BLaER1 treated with 17β-estradiol and CSF1 and Interleukin-3, amounts not matched to agents 10 nM and 100 nM (cell line): ENCODE measurements at regions not wholly inside any gene's neighbourhood (a gene's known extent, or its start where the extent isn't known, plus 50 kb on each side); places are given as distances from the start of the nearest gene placed in this dataset.
"Not testable (repeated sequence)": the region's sequence is repeated elsewhere in the genome, so short reads cannot be mapped to it uniquely, and the experiment has no call there.

Experiments used
- H3K27ac ChIP-seq, 11 experiments: shearing (Covaris generic); formaldehyde crosslinking; 2 replicates each; pipeline ENCODE4 v1.8.1; 2022
- H3K27me3 ChIP-seq, 11 experiments: shearing (Covaris generic); formaldehyde crosslinking; 2 replicates each; pipeline ENCODE4 v1.8.1; 2022
- H3K36me3 ChIP-seq, 11 experiments: shearing (Covaris generic); formaldehyde crosslinking; 2 replicates each; pipeline ENCODE4 v1.8.1; 2022
- H3K4me1 ChIP-seq, 10 experiments: shearing (Covaris generic); formaldehyde crosslinking; 2 replicates each; pipeline ENCODE4 v1.8.1; 2022
- H3K4me2 ChIP-seq, 11 experiments: shearing (Covaris generic); formaldehyde crosslinking; 2 replicates each; pipeline ENCODE4 v1.8.1; 2022
- H3K4me3 ChIP-seq, 10 experiments: shearing (Covaris generic); formaldehyde crosslinking; 2 replicates each; pipeline ENCODE4 v1.8.1; 2022
- H3K9ac ChIP-seq, 11 experiments: shearing (Covaris generic); formaldehyde crosslinking; 2 replicates each; pipeline ENCODE4 v1.8.1; 2022
- H3K9me3 ChIP-seq, 11 experiments: shearing (Covaris generic); formaldehyde crosslinking; replicated peaks in 1 of 11; 2 replicates each; pipeline ENCODE4 v1.8.1; 2022
- H4K20me1 ChIP-seq, 11 experiments: shearing (Covaris generic); formaldehyde crosslinking; 2 replicates each; pipeline ENCODE4 v1.8.1; 2022
- Cebpa-rat ChIP-seq, 11 experiments: shearing (Covaris generic); IDR thresholded peaks; 2 replicates each; pipeline ENCODE4 v1.8.1; 2022

- Histone ChIP-seq H3K27ac (no peak overlapping the region), H3K4me3 (no peak overlapping the region), H3K9ac (no peak overlapping the region), H3K4me2 (no peak overlapping the region), H4K20me1 (no peaks in the 10 kb centered on the region), H3K36me3 (no peaks in the 10 kb centered on the region), H3K9me3 (peaks cover 0 to 6% (median 0%) of the 10 kb centered on the region in 11 experiments; a peak in 2 of 22 replicates), H3K27me3 (no peaks in the 10 kb centered on the region), H3K4me1 (no peaks in the 10 kb centered on the region)
- TF ChIP-seq Cebpa-rat (IDR thresholded peaks at IDR 0.05): no peak
Observed at GRCh38 chr13:69035771-69036170, 1071.9 kb upstream of the ATXN8OS start.

- no peak overlapping the region for H3K27ac ChIP-seq
- no peaks in the 10 kb centered on the region for H4K20me1 ChIP-seq
Observed at GRCh38 chr13:69028936-69029335, 1078.7 kb upstream of the ATXN8OS start.

DNA sequence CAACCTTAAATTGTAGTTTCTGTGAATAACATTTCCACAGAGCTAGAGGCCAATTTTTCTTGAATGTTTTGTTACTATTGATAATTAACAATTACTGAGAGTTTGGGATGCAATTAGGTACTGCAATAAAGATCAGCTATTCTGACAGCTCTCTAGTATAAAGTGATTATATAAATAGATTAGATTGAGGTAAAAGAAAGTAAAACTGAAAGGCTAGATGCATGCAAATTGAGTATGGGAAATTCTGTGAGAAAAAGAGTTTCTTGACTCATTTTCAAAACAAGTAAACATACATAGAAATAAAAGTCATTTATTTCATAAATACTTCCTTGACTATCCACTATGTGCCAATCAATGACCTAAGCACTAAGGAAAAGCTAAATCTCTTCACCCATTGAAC lies 1087.5 kb upstream of the ATXN8OS start:
- Histone ChIP-seq H3K27ac (no peak overlapping the region), H3K9ac (no peak overlapping the region), H3K27me3 (no peaks in the 10 kb centered on the region), H3K4me2 (no peak overlapping the region), H3K4me3 (no peak overlapping the region), H4K20me1 (no peaks in the 10 kb centered on the region), H3K9me3 (no peaks in the 10 kb centered on the region), H3K36me3 (no peaks in the 10 kb centered on the region), H3K4me1 (no peaks in the 10 kb centered on the region)
- TF ChIP-seq Cebpa-rat (IDR thresholded peaks at IDR 0.05): no peak

More at GRCh38 chr13:69028936-69029335, 1078.7 kb upstream of the ATXN8OS start:
- no peak overlapping the region for H3K4me2 ChIP-seq
- TF ChIP-seq Cebpa-rat (IDR thresholded peaks at IDR 0.05): no peak
- H3K4me3 ChIP-seq: no peak overlapping the region
- H3K9me3 ChIP-seq: no peaks in the 10 kb centered on the region
- H3K4me1 ChIP-seq: no peaks in the 10 kb centered on the region
- no peaks in the 10 kb centered on the region for H3K27me3 ChIP-seq
- no peak overlapping the region for H3K9ac ChIP-seq
- H3K36me3 ChIP-seq: no peaks in the 10 kb centered on the region

- H3K27me3 ChIP-seq, H3K4me2 ChIP-seq, H3K4me1 ChIP-seq, H3K9ac ChIP-seq, H3K9me3 ChIP-seq, H3K27ac ChIP-seq, H4K20me1 ChIP-seq, H3K36me3 ChIP-seq, H3K4me3 ChIP-seq: not testable (repeated sequence)
Observed at GRCh38 chr13:69018173-69018572, 1089.5 kb upstream of the ATXN8OS start.

DNA sequence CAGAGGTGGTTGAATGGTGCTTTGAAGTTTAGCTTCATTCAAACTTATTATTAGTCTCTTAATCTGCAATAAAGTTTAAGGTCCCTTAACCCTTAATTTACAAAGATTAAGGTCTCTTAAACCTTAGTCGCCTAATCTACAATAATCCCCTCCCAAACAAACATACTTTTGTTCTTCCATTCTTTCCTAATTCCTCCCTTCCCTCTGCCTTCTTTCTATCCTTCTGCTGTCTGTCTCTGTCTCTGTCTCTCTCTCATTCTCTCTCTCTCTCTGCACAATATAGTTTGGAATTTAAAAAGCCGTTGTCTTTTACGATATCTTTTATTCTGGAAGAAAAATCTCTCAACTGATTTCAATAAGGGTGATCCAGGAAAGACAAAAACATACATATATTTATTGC lies 1096.8 kb upstream of the ATXN8OS start:
- H3K9me3 ChIP-seq: no peaks in the 10 kb centered on the region

DNA sequence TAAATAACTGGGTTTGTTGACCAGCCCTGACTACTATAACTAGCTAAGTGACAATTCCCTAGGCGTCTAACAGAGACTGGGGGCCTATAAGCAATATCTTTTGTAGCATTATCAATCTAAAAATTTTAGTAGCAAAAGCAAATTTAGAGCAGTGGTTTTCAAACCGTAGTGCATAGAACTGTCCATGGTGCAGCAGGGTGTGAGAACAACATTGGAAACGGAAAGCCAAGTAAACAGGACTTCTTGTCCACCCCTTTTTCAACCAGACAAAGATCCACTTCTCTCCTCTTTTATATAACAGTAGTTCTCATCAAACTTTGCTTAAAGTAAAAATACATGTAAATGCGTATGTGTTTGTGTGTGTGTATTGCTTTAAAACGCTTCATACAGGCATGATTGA lies 1099.1 kb upstream of the ATXN8OS start:
- H3K4me3 ChIP-seq: no peak overlapping the region
- no peak overlapping the region for H3K9ac ChIP-seq
- no peaks in the 10 kb centered on the region for H3K27me3 ChIP-seq
- no peak overlapping the region for H3K4me2 ChIP-seq
- no peaks in the 10 kb centered on the region for H3K4me1 ChIP-seq
- no peaks in the 10 kb centered on the region for H3K36me3 ChIP-seq
- no peaks in the 10 kb centered on the region for H4K20me1 ChIP-seq
- H3K9me3 ChIP-seq: no peaks in the 10 kb centered on the region
- H3K27ac ChIP-seq: no peak overlapping the region
- no peak for TF ChIP-seq Cebpa-rat (IDR thresholded peaks at IDR 0.05)

More for the DNA sequence above, 1096.8 kb upstream of the ATXN8OS start:
- TF ChIP-seq Cebpa-rat (IDR thresholded peaks at IDR 0.05): no peak
- Histone ChIP-seq H3K36me3 (no peaks in the 10 kb centered on the region), H3K27me3 (no peaks in the 10 kb centered on the region), H3K27ac (no peak overlapping the region), H3K4me3 (no peak overlapping the region), H3K4me1 (no peaks in the 10 kb centered on the region), H4K20me1 (no peaks in the 10 kb centered on the region), H3K4me2 (no peak overlapping the region), H3K9ac (no peak overlapping the region)

DNA sequence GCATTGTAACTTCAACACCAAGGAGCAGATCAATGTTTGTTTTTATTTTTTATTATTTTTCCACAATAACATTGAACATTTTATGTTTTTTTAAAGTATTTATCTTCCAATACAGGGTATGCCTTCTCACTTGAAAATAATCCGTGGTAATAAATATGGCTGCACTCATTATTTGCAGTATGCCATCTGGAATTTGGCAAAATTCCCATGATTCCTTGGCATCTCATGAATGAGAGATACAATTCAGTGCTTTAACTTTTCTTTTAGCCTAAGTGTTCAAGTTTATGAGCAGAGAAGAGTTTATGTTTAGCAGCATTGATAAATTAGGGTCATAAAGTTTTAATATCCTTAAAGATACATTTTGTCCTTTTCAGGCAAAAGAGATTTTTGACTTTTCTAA lies 1109.6 kb upstream of the ATXN8OS start:
- Histone ChIP-seq H3K27ac (no peak overlapping the region), H3K9ac (no peak overlapping the region), H3K4me3 (no peak overlapping the region), H3K27me3 (no peaks in the 10 kb centered on the region), H3K4me2 (no peak overlapping the region), H3K9me3 (peaks cover 0 to 11% (median 9%) of the 10 kb centered on the region in 11 experiments; a peak in 15 of 22 replicates), H4K20me1 (no peaks in the 10 kb centered on the region), H3K36me3 (no peaks in the 10 kb centered on the region), H3K4me1 (no peaks in the 10 kb centered on the region)
- no peak for TF ChIP-seq Cebpa-rat (IDR thresholded peaks at IDR 0.05)

DNA sequence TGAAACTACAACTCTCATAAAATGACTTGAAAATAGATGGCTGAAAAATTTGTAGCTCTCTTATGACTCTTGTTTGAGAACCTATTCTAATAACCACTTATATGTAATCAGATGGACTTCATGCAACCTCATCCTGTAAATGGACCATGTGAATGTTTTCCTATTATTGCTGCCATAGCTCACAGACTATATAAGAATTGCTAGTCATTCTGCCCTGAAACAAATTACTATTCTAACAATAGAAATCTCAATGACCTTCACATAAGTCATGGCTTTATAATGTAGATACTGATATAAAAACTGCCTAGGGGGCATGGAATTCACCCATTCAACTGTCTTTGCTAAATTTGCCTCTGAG lies 1111.0 kb upstream of the ATXN8OS start:
- no peaks in the 10 kb centered on the region for H4K20me1 ChIP-seq
- no peaks in the 10 kb centered on the region for H3K27me3 ChIP-seq
- H3K36me3 ChIP-seq: no peaks in the 10 kb centered on the region
- peaks cover 0 to 9% (median 6%) of the 10 kb centered on the region in 11 experiments; a peak in 15 of 22 replicates for H3K9me3 ChIP-seq
- no peak overlapping the region for H3K4me3 ChIP-seq
- no peak overlapping the region for H3K27ac ChIP-seq
- H3K4me2 ChIP-seq: no peak overlapping the region
- no peak overlapping the region for H3K9ac ChIP-seq
- no peak for TF ChIP-seq Cebpa-rat (IDR thresholded peaks at IDR 0.05)
- H3K4me1 ChIP-seq: no peaks in the 10 kb centered on the region

DNA sequence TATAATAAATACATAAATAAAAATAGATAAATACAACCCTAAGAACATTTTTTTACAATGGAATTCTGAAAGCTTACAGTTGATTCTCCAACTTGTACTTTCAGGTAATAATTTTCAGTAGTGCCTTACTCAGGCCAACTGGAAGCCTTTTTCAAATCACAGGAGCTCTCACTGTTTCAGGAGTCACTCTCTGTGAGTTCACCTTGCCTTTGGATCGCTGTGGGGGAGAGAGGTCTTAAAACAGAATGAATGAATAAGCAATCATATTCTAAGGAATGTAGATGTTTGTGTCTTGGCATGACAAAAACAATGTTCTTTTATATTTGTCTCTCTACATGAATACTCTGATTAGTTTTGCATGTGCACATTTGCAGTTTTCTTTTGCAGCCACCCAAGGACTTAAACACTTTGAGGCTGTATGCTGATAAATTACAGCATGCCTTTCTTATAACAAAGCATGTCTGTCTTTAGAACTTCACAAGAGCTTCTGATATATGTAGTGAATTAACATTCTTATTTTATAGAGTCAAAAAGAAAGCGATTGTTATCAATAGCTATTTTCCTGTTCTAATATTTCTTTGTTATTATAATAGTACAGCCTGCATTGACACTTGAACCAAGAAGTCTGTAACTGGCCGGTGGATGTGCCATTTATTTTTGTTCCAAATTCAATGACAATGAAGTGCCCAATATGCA lies 1111.5 kb upstream of the ATXN8OS start:
- Histone ChIP-seq H3K27me3 (no peaks in the 10 kb centered on the region), H3K4me3 (no peak overlapping the region), H3K9me3 (peaks cover 0 to 4% (median under 1%) of the 10 kb centered on the region in 11 experiments; a peak in 11 of 22 replicates), H3K9ac (no peak overlapping the region), H4K20me1 (no peaks in the 10 kb centered on the region), H3K4me2 (no peak overlapping the region), H3K36me3 (no peaks in the 10 kb centered on the region), H3K27ac (no peak overlapping the region), H3K4me1 (no peaks in the 10 kb centered on the region)
- TF ChIP-seq Cebpa-rat (IDR thresholded peaks at IDR 0.05): no peak

DNA sequence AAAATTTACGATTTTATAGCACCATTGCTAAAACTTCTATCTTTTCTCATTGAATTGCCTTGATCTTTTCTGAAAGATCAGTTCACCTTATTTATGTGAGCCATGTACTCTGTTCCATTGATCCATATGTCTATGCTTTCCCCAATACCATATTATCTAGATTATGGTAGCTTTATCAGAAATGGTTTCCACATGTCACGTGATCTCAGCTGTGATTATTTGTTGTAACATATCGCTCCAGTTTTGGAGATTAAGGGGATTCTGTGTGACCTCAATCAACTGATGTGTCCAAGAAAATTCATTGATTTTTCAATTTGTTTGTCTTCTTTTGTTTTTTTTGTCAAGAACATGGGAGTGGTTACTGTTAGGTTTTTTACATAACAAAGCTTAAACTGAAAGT lies 1114.5 kb upstream of the ATXN8OS start:
- H3K9ac ChIP-seq: no peak overlapping the region
- H3K36me3 ChIP-seq: no peaks in the 10 kb centered on the region
- no peak for TF ChIP-seq Cebpa-rat (IDR thresholded peaks at IDR 0.05)
- H3K4me2 ChIP-seq: no peak overlapping the region
- H4K20me1 ChIP-seq: no peaks in the 10 kb centered on the region
- H3K27me3 ChIP-seq: no peaks in the 10 kb centered on the region
- H3K9me3 ChIP-seq: no peaks in the 10 kb centered on the region
- no peak overlapping the region for H3K27ac ChIP-seq
- no peaks in the 10 kb centered on the region for H3K4me1 ChIP-seq
- H3K4me3 ChIP-seq: no peak overlapping the region
